Non-pigmented ciliary epithelial cell (primary cell): ENCODE measurements at regions not wholly inside any gene's neighbourhood (a gene's known extent, or its start where the extent isn't known, plus 50 kb on each side); places are given as distances from the start of the nearest gene placed in this dataset.
"Not testable (repeated sequence)": the region's sequence is repeated elsewhere in the genome, so short reads cannot be mapped to it uniquely, and the experiment has no call there.

Experiments used
- DNase-seq: peaks from one replicate; pipeline ENCODE4 v3.0.0-alpha.2; 2010; ENCODE audit warnings: low read depth

DNA sequence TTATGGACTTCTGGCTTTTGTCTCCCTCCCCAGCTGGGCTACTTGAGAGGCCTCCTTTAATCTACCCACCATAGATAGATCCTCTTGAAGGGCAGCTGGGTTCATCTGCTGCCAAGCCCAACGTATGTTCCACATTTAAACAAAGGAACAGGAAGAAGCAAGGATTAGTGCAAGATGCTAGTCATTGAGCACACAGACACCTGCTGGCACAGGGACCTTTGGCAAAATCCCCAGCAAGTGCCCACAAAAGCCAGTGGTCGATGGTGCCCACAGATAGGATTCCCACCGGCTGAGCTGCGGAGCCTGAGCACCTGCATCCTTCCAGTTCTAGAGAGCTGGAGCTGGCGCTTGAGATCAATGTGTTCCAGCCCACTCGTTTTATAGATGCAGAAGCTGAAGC is 57.7 kb upstream of the SHB start:
- DNase-seq: no peak

- DNase-seq: no peak
These were observed 56.9 kb upstream of the SHB start for GRCh38 chr9:38125889-38126288.

DNA sequence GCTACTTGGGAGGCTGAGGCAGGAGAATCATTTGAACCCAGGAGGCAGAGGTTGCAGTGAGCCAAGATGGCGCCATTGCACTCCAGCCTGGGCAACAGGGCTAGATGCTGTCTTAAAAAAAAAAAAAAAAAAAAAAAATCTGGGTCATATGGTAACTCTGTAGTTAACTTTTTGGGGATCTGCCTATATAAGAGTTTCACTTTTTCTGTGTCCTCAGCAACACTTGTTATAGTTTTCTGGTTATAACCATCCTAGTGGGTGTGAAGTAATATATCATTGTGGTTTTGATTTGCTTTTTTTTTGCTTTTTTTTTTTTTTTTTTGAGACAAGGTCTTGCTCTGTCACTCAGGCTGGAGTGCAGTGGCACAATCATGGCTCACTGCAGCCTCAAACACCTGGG is 54.3 kb upstream of the SHB start:
- not testable (repeated sequence) for DNase-seq

GRCh38 chr9:38120961-38121360 is 51.9 kb upstream of the SHB start:
- DNase-seq: no peak

- no peak for DNase-seq
These were observed 50.7 kb upstream of the SHB start for GRCh38 chr9:38119560-38120236.

- no peak for DNase-seq
These were observed 49.9 kb upstream of the SHB start for GRCh38 chr9:38118862-38119438.
